Panc1 (cell line): ENCODE measurements at regions not wholly inside any gene's neighbourhood (a gene's known extent, or its start where the extent isn't known, plus 50 kb on each side); places are given as distances from the start of the nearest gene placed in this dataset.

ENCODE experiments used
- CTCF ChIP-seq: fragments of 450-650 bp; IDR thresholded peaks from 2 replicates; pipeline ENCODE4 v1.5.1; 2017; ENCODE audit warnings: mild to moderate bottlenecking
- POLR2AphosphoS5 ChIP-seq: IDR thresholded peaks from 2 replicates; pipeline ENCODE4 v1.6.1; 2012; ENCODE audit warnings: mild to moderate bottlenecking, low read depth, low read length, moderate library complexity

DNA sequence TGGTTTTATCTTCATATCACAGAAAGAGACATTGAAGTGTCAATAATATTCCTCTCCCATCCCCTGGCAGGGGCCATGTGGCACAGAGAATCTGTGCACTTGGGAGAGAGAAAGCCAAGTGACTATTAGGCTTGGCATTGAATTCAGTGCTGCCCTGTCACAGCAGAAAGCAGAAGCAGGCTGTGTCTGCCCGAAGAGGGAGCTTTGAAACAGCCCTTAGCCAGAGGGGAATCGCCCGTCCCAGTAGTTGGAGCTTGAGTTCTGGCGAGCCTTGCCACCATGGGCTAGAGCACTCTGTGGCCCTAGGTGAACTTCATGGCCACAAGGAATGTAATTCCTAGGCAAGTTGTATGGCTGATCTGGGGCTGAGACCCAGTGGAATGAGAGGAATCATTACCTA is 282.5 kb upstream of the PCDH10 start:
- TF ChIP-seq CTCF (no peak), POLR2AphosphoS5 (no peak)
